ENCODE measurements at regions not wholly inside any gene's neighbourhood (a gene's known extent, or its start where the extent isn't known, plus 50 kb on each side); places are given as distances from the start of the nearest gene placed in this dataset.

DNA sequence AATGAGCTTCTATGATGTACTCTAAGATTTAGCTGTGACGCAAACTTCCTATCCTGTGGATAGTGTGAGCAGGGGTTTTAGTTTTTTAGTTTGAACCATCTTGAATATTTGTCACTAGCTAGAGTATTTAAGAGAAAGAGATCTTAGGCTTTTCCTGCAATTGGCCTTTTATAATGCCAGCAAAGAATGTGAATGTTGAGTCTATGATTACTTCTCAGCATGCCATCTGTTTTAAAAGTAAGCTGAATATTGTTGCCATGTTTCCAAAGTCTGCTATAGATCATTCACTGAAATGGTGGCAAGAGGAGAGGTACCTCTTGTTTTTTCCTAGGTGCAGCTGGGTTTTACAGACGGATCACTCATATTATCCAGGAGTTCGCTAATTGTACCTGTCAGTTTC lies 1783.6 kb upstream of the FLRT2 start:
- Histone ChIP-seq H3K27me3 (no peaks in the 10 kb centered on the region), H3K9me3 (no peaks in the 10 kb centered on the region), H3K36me3 (no peaks in the 10 kb centered on the region), H3K4me1 (no peaks in the 10 kb centered on the region), H3K4me3 (replicated peaks in 1 of 3) (no peak overlapping the region), H3K27ac (no peak overlapping the region)
- no peak for TF ChIP-seq POLR2A (IDR thresholded peaks at IDR 0.05)
- TF ChIP-seq, protein P1, sequence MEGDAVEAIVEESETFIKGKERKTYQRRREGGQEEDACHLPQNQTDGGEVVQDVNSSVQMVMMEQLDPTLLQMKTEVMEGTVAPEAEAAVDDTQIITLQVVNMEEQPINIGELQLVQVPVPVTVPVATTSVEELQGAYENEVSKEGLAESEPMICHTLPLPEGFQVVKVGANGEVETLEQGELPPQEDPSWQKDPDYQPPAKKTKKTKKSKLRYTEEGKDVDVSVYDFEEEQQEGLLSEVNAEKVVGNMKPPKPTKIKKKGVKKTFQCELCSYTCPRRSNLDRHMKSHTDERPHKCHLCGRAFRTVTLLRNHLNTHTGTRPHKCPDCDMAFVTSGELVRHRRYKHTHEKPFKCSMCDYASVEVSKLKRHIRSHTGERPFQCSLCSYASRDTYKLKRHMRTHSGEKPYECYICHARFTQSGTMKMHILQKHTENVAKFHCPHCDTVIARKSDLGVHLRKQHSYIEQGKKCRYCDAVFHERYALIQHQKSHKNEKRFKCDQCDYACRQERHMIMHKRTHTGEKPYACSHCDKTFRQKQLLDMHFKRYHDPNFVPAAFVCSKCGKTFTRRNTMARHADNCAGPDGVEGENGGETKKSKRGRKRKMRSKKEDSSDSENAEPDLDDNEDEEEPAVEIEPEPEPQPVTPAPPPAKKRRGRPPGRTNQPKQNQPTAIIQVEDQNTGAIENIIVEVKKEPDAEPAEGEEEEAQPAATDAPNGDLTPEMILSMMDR (IDR thresholded peaks at IDR 0.05): no peak
- intact Hi-C loops (cut with DNase I): no loop called here
- DNase-seq: no peak
- 96 to 97% methylated on average over 3 of the region's 3 CpGs for WGBS, 2 donors

DNA sequence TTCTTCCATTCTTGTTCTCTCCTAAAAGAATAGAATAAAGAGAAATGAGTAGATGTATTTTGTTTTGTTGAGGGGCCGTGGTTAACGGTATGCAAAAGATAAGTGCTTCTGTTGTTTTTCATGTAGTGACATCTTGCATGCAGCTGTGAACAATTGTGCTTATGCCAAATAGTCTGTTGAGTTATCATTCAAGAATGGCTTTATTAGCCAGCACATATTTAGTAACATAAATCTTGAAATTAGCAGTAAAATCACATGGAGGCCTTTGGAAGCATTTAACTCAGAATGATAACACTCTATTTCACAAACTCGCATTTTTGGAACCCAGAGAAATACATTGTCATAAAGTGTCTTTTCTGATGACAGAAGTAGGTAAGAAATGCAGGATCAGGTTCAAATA lies 1772.0 kb upstream of the FLRT2 start:
- Histone ChIP-seq H3K4me3 (replicated peaks in 1 of 3) (no peak overlapping the region), H3K9me3 (no peaks in the 10 kb centered on the region), H3K27ac (no peak overlapping the region), H3K4me1 (no peaks in the 10 kb centered on the region), H3K36me3 (no peaks in the 10 kb centered on the region), H3K27me3 (no peaks in the 10 kb centered on the region)
- 84 to 86% methylated on average over 3 of the region's 3 CpGs for WGBS, 2 donors
- TF ChIP-seq POLR2A (IDR thresholded peaks at IDR 0.05): no peak
- TF ChIP-seq, protein P1 (IDR thresholded peaks at IDR 0.05): no peak
- no peak for DNase-seq
- intact Hi-C loops (cut with DNase I): no loop called here

DNA sequence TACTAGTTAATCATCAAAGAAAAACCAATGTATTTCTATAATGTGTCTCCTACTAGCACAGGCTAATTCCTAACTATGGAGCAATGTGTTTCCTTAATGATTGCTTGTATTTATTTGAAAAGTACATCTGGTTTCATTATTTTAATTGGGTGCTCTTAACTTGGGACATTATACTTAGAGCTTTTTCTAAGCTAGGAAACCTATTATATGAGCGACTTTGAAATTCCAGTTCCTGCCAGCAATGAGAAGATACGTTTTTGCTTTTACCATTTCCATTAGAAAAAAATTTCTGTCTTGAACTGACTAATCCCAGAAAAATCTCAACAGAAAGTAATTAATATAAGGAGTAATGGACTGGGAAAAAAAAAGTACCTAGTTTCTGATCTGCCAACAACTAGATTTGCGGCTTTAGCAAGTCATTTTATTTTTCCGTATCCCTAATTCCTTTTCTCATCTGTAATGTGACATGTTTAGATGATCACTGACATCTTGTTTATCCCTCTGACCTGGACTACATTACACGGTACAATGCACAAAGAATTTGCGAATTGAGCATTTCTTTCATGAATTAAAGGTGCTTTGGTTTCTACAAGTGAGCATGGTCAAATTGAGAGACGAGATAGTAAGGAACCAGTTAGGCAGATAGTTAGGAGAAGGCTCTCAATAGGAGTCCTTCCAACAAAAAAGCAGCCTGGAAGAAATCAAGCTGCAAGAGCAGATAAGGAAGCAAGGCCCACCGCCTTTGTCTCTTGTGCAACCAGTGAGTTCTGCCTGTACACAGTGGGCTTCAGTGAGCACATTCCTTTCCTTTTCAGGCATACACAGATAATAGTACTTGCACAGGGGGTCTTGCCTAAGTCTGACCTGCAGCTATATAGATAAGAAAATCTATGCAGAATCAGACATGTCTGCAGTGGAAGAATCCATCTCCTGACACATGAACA lies 1765.0 kb upstream of the FLRT2 start:
- 90 to 95% methylated on average over 8 of the region's 8 CpGs for WGBS, 2 donors
- H3K36me3 ChIP-seq: no peaks in the 10 kb centered on the region
- DNase-seq: no peak
- H3K4me1 ChIP-seq: no peaks in the 10 kb centered on the region
- H3K9me3 ChIP-seq: no peaks in the 10 kb centered on the region
- no peak overlapping the region for H3K27ac ChIP-seq
- no peaks in the 10 kb centered on the region for H3K27me3 ChIP-seq
- H3K4me3 ChIP-seq (replicated peaks in 1 of 3): no peak overlapping the region
- intact Hi-C loops (cut with DNase I): no loop called here
- TF ChIP-seq, protein P1 (IDR thresholded peaks at IDR 0.05): no peak
- TF ChIP-seq POLR2A (IDR thresholded peaks at IDR 0.05): no peak

DNA sequence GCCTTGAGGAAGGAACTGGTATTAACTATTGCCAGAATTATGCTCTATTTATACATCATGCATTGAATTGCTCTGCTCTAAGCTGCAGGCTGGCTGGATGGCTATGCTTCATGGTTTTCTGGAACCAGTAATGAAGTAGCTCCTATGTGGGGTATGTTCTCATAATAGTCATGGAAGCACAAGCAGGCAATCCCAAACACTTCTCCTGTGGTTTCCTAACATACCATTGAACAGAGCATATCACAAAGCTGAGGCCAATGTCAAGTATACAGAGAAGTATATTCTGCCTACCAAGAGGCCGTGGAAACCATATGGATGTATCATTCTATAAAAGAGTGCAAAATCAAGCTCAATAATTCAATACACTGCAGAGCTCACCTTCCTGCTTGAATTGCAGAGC lies 1752.4 kb upstream of the FLRT2 start:
- Histone ChIP-seq H3K27me3 (no peaks in the 10 kb centered on the region), H3K36me3 (no peaks in the 10 kb centered on the region), H3K4me3 (replicated peaks in 1 of 3) (no peak overlapping the region), H3K27ac (no peak overlapping the region), H3K9me3 (no peaks in the 10 kb centered on the region), H3K4me1 (no peaks in the 10 kb centered on the region)
- intact Hi-C loops (cut with DNase I): no loop called here
- DNase-seq: no peak
- TF ChIP-seq POLR2A (IDR thresholded peaks at IDR 0.05): no peak
- 95 to 100% methylated on average over 1 of the region's 1 CpG for WGBS, 2 donors

DNA sequence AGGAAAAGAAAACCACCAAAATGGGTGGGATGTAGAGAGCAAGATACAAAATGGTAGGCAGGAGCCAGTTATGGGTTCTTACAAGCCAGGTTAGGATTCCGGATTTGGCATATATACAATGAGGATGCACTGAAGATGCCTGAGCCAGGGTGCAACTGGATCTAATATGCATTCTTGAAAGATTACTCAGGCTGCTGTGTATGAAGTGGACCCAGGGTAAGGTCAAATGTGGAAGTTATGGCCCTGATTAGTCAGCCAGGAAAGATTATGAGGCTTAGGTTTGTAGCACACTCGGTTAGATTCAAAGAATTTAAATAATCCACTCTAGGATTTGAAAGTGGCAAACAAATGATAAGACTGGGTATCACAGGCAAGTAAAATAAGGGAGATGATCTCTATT lies 1750.7 kb upstream of the FLRT2 start:
- no peak for DNase-seq
- 84 to 95% methylated on average over 2 of the region's 2 CpGs for WGBS, 2 donors
- no peak for TF ChIP-seq POLR2A (IDR thresholded peaks at IDR 0.05)
- TF ChIP-seq, protein P1 (IDR thresholded peaks at IDR 0.05): no peak
- intact Hi-C loops (cut with DNase I): no loop called here
- no peak overlapping the region for H3K27ac ChIP-seq
- H3K36me3 ChIP-seq: no peaks in the 10 kb centered on the region
- no peak overlapping the region for H3K4me3 ChIP-seq (replicated peaks in 1 of 3)
- H3K4me1 ChIP-seq: no peaks in the 10 kb centered on the region
- no peaks in the 10 kb centered on the region for H3K9me3 ChIP-seq
- H3K27me3 ChIP-seq: no peaks in the 10 kb centered on the region
